Muscle layer of colon (tissue), 2 donors: ENCODE measurements at regions not wholly inside any gene's neighbourhood (a gene's known extent, or its start where the extent isn't known, plus 50 kb on each side); places are given as distances from the start of the nearest gene placed in this dataset.

Source experiments
- H3K27ac ChIP-seq: one replicate; pipeline ENCODE4 v1.7.0; 2013; ENCODE audit warnings: low read depth, mild to moderate bottlenecking, low read length, moderate library complexity
- H3K27me3 ChIP-seq, 2 donors: one replicate each; pipeline ENCODE4 v1.7.0; 2013; ENCODE audit warnings: low read length in 2 of 2, mild to moderate bottlenecking in 2 of 2; ENCODE audit not compliant: insufficient read depth in 2 of 2, control insufficient read depth in 1 of 2
- H3K36me3 ChIP-seq: one replicate; pipeline ENCODE4 v1.7.0; 2013; ENCODE audit warnings: mild to moderate bottlenecking, low read length; ENCODE audit not compliant: insufficient read depth
- H3K4me1 ChIP-seq: one replicate; pipeline ENCODE4 v1.7.0; 2013; ENCODE audit warnings: mild to moderate bottlenecking, low read length; ENCODE audit not compliant: insufficient read depth
- H3K4me3 ChIP-seq, 2 donors: one replicate each; pipeline ENCODE4 v1.7.0; 2013; ENCODE audit warnings: low read length in 2 of 2, low read depth in 1 of 2, mild to moderate bottlenecking in 1 of 2, moderate library complexity in 1 of 2
- H3K9ac ChIP-seq: one replicate; pipeline ENCODE4 v1.7.0; 2013; ENCODE audit warnings: low read length
- H3K9me3 ChIP-seq: one replicate; pipeline ENCODE4 v1.7.0; 2013; ENCODE audit warnings: mild to moderate bottlenecking, low read length
- donor health status: abdominal sarcoma.
- donor health status: Adenocarcinoma of cecum.

- no peaks in the 10 kb centered on the region for H3K36me3 ChIP-seq
- H3K27ac ChIP-seq = no peak overlapping the region
- no peaks in the 10 kb centered on the region for H3K4me1 ChIP-seq
- H3K9me3 ChIP-seq = peaks cover 5% of the 10 kb centered on the region
- H3K4me3 ChIP-seq = no peak overlapping the region
- no peaks in the 10 kb centered on the region for H3K27me3 ChIP-seq
- H3K9ac ChIP-seq = no peak overlapping the region
Measured at GRCh38 chr2:78506301-78506700, 519.2 kb upstream of the REG3G start.

GRCh38 chr2:78521938-78522337, 503.6 kb upstream of the REG3G start:
- H3K9me3 ChIP-seq = no peaks in the 10 kb centered on the region
- H3K27ac ChIP-seq = no peak overlapping the region
- no peak overlapping the region for H3K4me3 ChIP-seq
- no peaks in the 10 kb centered on the region for H3K4me1 ChIP-seq
- H3K9ac ChIP-seq = no peak overlapping the region
- no peaks in the 10 kb centered on the region for H3K36me3 ChIP-seq
- H3K27me3 ChIP-seq = no peaks in the 10 kb centered on the region

- Histone ChIP-seq H3K4me3 (no peak overlapping the region), H3K27ac (no peak overlapping the region), H3K36me3 (no peaks in the 10 kb centered on the region), H3K9ac (no peak overlapping the region), H3K9me3 (no peaks in the 10 kb centered on the region), H3K4me1 (no peaks in the 10 kb centered on the region), H3K27me3 (no peaks in the 10 kb centered on the region)
Measured at GRCh38 chr2:78532762-78533379, 492.6 kb upstream of the REG3G start.

GRCh38 chr2:78535395-78535794, 490.1 kb upstream of the REG3G start:
- no peak overlapping the region for H3K9ac ChIP-seq
- H3K4me3 ChIP-seq = no peak overlapping the region
- H3K27me3 ChIP-seq = no peaks in the 10 kb centered on the region
- H3K4me1 ChIP-seq = no peaks in the 10 kb centered on the region
- no peak overlapping the region for H3K27ac ChIP-seq
- no peaks in the 10 kb centered on the region for H3K9me3 ChIP-seq
- no peaks in the 10 kb centered on the region for H3K36me3 ChIP-seq

GRCh38 chr2:78538322-78538721, 487.2 kb upstream of the REG3G start:
- H3K9ac ChIP-seq = no peak overlapping the region
- no peaks in the 10 kb centered on the region for H3K36me3 ChIP-seq
- H3K4me3 ChIP-seq = no peak overlapping the region
- no peaks in the 10 kb centered on the region for H3K9me3 ChIP-seq
- H3K27me3 ChIP-seq = no peaks in the 10 kb centered on the region
- no peaks in the 10 kb centered on the region for H3K4me1 ChIP-seq
- no peak overlapping the region for H3K27ac ChIP-seq

GRCh38 chr2:78540255-78540654, 485.2 kb upstream of the REG3G start:
- no peaks in the 10 kb centered on the region for H3K4me1 ChIP-seq
- no peak overlapping the region for H3K27ac ChIP-seq
- H3K4me3 ChIP-seq = no peak overlapping the region
- no peak overlapping the region for H3K9ac ChIP-seq
- no peaks in the 10 kb centered on the region for H3K27me3 ChIP-seq
- H3K9me3 ChIP-seq = no peaks in the 10 kb centered on the region
- H3K36me3 ChIP-seq = no peaks in the 10 kb centered on the region

GRCh38 chr2:78541088-78541450, 484.4 kb upstream of the REG3G start:
- H3K27ac ChIP-seq = no peak overlapping the region
- H3K4me1 ChIP-seq = no peaks in the 10 kb centered on the region
- no peak overlapping the region for H3K9ac ChIP-seq
- H3K27me3 ChIP-seq = no peaks in the 10 kb centered on the region
- H3K4me3 ChIP-seq = no peak overlapping the region
- no peaks in the 10 kb centered on the region for H3K9me3 ChIP-seq
- H3K36me3 ChIP-seq = no peaks in the 10 kb centered on the region

GRCh38 chr2:78541451-78542267, 483.8 kb upstream of the REG3G start:
- Histone ChIP-seq H3K36me3 (no peaks in the 10 kb centered on the region), H3K4me3 (no peak overlapping the region), H3K9me3 (no peaks in the 10 kb centered on the region), H3K27ac (no peak overlapping the region), H3K27me3 (no peaks in the 10 kb centered on the region), H3K9ac (no peak overlapping the region), H3K4me1 (no peaks in the 10 kb centered on the region)

- no peaks in the 10 kb centered on the region for H3K9me3 ChIP-seq
- no peak overlapping the region for H3K4me3 ChIP-seq
- H3K27me3 ChIP-seq = no peaks in the 10 kb centered on the region
- no peaks in the 10 kb centered on the region for H3K36me3 ChIP-seq
- H3K9ac ChIP-seq = no peak overlapping the region
- H3K4me1 ChIP-seq = no peaks in the 10 kb centered on the region
- H3K27ac ChIP-seq = no peak overlapping the region
Measured at GRCh38 chr2:78546843-78547242, 478.7 kb upstream of the REG3G start.

- Histone ChIP-seq H3K27me3 (no peaks in the 10 kb centered on the region), H3K9ac (no peak overlapping the region)
Measured at GRCh38 chr2:78549766-78550165, 475.7 kb upstream of the REG3G start.

GRCh38 chr2:78553866-78554647, 471.4 kb upstream of the REG3G start:
- Histone ChIP-seq H3K36me3 (no peaks in the 10 kb centered on the region), H3K9ac (no peak overlapping the region), H3K27ac (no peak overlapping the region), H3K9me3 (no peaks in the 10 kb centered on the region), H3K4me1 (peaks cover 7% of the 10 kb centered on the region), H3K27me3 (no peaks in the 10 kb centered on the region), H3K4me3 (no peak overlapping the region)

More at GRCh38 chr2:78549766-78550165, 475.7 kb upstream of the REG3G start:
- H3K4me1 ChIP-seq = peaks cover 7% of the 10 kb centered on the region
- no peaks in the 10 kb centered on the region for H3K36me3 ChIP-seq
- no peak overlapping the region for H3K4me3 ChIP-seq
- no peak overlapping the region for H3K27ac ChIP-seq
- no peaks in the 10 kb centered on the region for H3K9me3 ChIP-seq
